SK-N-SH (cell line): ENCODE measurements at regions not wholly inside any gene's neighbourhood (a gene's known extent, or its start where the extent isn't known, plus 50 kb on each side); places are given as distances from the start of the nearest gene placed in this dataset.

Source experiments
- CTCF ChIA-PET: fragments of 300-600, 350-600 bp; formaldehyde crosslinking; extraction: SDS; loops from one replicate; lab custom pipeline; 2021; lab: Yijun Ruan, JAX
- POLR2A ChIA-PET: fragments of 350-600 bp; sonication (Branson Sonifier 250); formaldehyde crosslinking; extraction: SDS; loops from one replicate; lab custom pipeline; 2020; ENCODE audit warnings: antibody characterized with exemption, inconsistent platforms; lab: Yijun Ruan, JAX
- DNase-seq: peaks from one replicate; pipeline ENCODE4 v3.0.0; 2012
- H2AFZ ChIP-seq: fragments of 200-600 bp; sonication (generic); 2 replicates; pipeline ENCODE4 v1.8.1; 2016; ENCODE audit warnings: antibody characterized with exemption, mild to moderate bottlenecking, low read depth
- H3F3A ChIP-seq: fragments of 200-600 bp; sonication (generic); replicated peaks from 2 replicates; pipeline ENCODE3; 2016; ENCODE audit warnings: antibody characterized with exemption, mild to moderate bottlenecking; ENCODE audit not compliant: insufficient read depth
- H3K27ac ChIP-seq, 2 experiments: fragments of 200-500 bp in 1 of 2; fragments of 200-600 bp in 1 of 2; sonication (Bioruptor generic) in 1 of 2; sonication (generic), shearing (Covaris generic) in 1 of 2; 2 replicates each; pipeline versions ENCODE4 v1.5.1 to v1.6.1; 2014 to 2016; ENCODE audit warnings: low read depth in 2 of 2, inconsistent platforms in 1 of 2, low read length in 1 of 2, mild to moderate bottlenecking in 1 of 2, mixed read lengths in 1 of 2
- H3K27me3 ChIP-seq: fragments of 200-600 bp; sonication (generic), shearing (Covaris generic); 2 replicates; pipeline ENCODE4 v1.6.1; 2016; ENCODE audit warnings: mixed run types; ENCODE audit not compliant: insufficient read depth
- H3K36me3 ChIP-seq, 2 experiments: fragments of 200-500 bp in 1 of 2; fragments of 200-600 bp in 1 of 2; sonication (Bioruptor generic) in 1 of 2; sonication (generic) in 1 of 2; replicated peaks in 1 of 2; 2 replicates each; pipeline versions ENCODE3 to v1.5.1; 2014 to 2016; ENCODE audit warnings: low read length in 1 of 2, mild to moderate bottlenecking in 1 of 2; ENCODE audit not compliant: insufficient read depth in 2 of 2, control insufficient read depth in 1 of 2
- H3K4me1 ChIP-seq, 2 experiments: fragments of 200-500 bp in 1 of 2; fragments of 200-600 bp in 1 of 2; sonication (Bioruptor generic) in 1 of 2; sonication (generic), shearing (Covaris generic) in 1 of 2; 2 replicates each; pipeline versions ENCODE4 v1.5.1 to v1.6.1; 2014 to 2016; ENCODE audit warnings: low read depth in 1 of 2, low read length in 1 of 2, mixed run types in 1 of 2; ENCODE audit not compliant: insufficient read depth in 2 of 2, control insufficient read depth in 1 of 2
- H3K4me2 ChIP-seq: fragments of 200-600 bp; sonication (generic), shearing (Covaris generic); 2 replicates; pipeline ENCODE4 v1.6.1; 2017; ENCODE audit warnings: mixed run types
- H3K4me3 ChIP-seq, 2 experiments: fragments of 200-500 bp in 1 of 2; fragments of 200-600 bp in 1 of 2; sonication (Bioruptor generic) in 1 of 2; sonication (generic), shearing (Covaris generic) in 1 of 2; 2 replicates each; pipeline versions ENCODE4 v1.5.1 to v1.8.1; 2014 to 2016; ENCODE audit warnings: low read depth in 2 of 2, inconsistent platforms in 1 of 2, low read length in 1 of 2, mild to moderate bottlenecking in 1 of 2, mixed read lengths in 1 of 2, moderate library complexity in 1 of 2
- H3K79me2 ChIP-seq: fragments of 200-600 bp; sonication (generic); 2 replicates; pipeline ENCODE4 v1.8.1; 2017; ENCODE audit warnings: mild to moderate bottlenecking; ENCODE audit not compliant: insufficient read depth
- H3K9ac ChIP-seq: fragments of 200-600 bp; sonication (generic); 2 replicates; pipeline ENCODE4 v1.6.1; 2017; ENCODE audit warnings: mixed run types
- H3K9me2 ChIP-seq: fragments of 200-600 bp; sonication (generic); 2 replicates; pipeline ENCODE4 v1.6.1; 2017; ENCODE audit warnings: mixed run types
- H3K9me3 ChIP-seq: fragments of 200-600 bp; sonication (generic); 2 replicates; pipeline ENCODE4 v1.6.1; 2017; ENCODE audit warnings: mixed run types, mild to moderate bottlenecking, moderate library complexity
- H4K20me1 ChIP-seq: fragments of 200-600 bp; sonication (generic); 2 replicates; pipeline ENCODE4 v1.6.1; 2017; ENCODE audit warnings: mild to moderate bottlenecking, mixed run types; ENCODE audit not compliant: insufficient read depth
- CTCF ChIP-seq: fragments of 200-600 bp; sonication (generic); IDR thresholded peaks from 2 replicates; pipeline ENCODE4 v1.6.1; 2017; ENCODE audit warnings: antibody characterized with exemption, mild to moderate bottlenecking, moderate library complexity
- EP300 ChIP-seq, 2 experiments: IDR thresholded peaks; 2 replicates each; pipeline versions ENCODE4 v1.4.0 to v1.6.1; 2012; ENCODE audit warnings: borderline replicate concordance in 1 of 2, low read depth in 1 of 2, low read length in 1 of 2
- EZH2phosphoT487 ChIP-seq: fragments of 200-600 bp; sonication (generic); IDR thresholded peaks from 2 replicates; pipeline ENCODE4 v1.6.1; 2017; ENCODE audit warnings: low read depth, mixed run types, mild to moderate bottlenecking, antibody characterized with exemption, moderate library complexity, borderline replicate concordance
- FOSL2 ChIP-seq: IDR thresholded peaks from 2 replicates; pipeline ENCODE4 v1.4.0; 2012; ENCODE audit warnings: low read depth, mild to moderate bottlenecking, moderate library complexity, borderline replicate concordance
- FOXM1 ChIP-seq: IDR thresholded peaks from 2 replicates; pipeline ENCODE4 v1.4.0; 2012; ENCODE audit warnings: low read depth, mild to moderate bottlenecking
- IRF3 ChIP-seq: fragments of 150-350 bp; IDR thresholded peaks from 2 replicates; pipeline ENCODE4 v1.6.1; 2016; ENCODE audit warnings: mild to moderate bottlenecking, low read depth, low read length
- JUND ChIP-seq: IDR thresholded peaks from 2 replicates; pipeline ENCODE4 v1.4.0; 2012
- MEF2A ChIP-seq: IDR thresholded peaks from 2 replicates; pipeline ENCODE4 v1.4.0; 2012; ENCODE audit warnings: low read depth, borderline replicate concordance
- MXI1 ChIP-seq: IDR thresholded peaks from 2 replicates; pipeline ENCODE4 v1.6.1; 2012; ENCODE audit warnings: mild to moderate bottlenecking, low read depth, low read length, improper control_type of control experiment
- NFIC ChIP-seq: IDR thresholded peaks from 2 replicates; pipeline ENCODE4 v1.4.0; 2012; ENCODE audit warnings: borderline replicate concordance
- NRF1 ChIP-seq: IDR thresholded peaks from 2 replicates; pipeline ENCODE4 v1.6.1; 2012; ENCODE audit warnings: low read depth, mild to moderate bottlenecking, low read length
- PBX3 ChIP-seq: IDR thresholded peaks from 2 replicates; pipeline ENCODE4; 2012
- POLR2AphosphoS5 ChIP-seq: IDR thresholded peaks from 2 replicates; pipeline ENCODE4 v1.6.1; 2012; ENCODE audit warnings: low read depth, low read length
- RAD21 ChIP-seq: IDR thresholded peaks from 2 replicates; pipeline ENCODE4 v1.6.1; 2012; ENCODE audit warnings: mild to moderate bottlenecking, low read length
- RCOR1 ChIP-seq: fragments of 150-350 bp; IDR thresholded peaks from 2 replicates; pipeline ENCODE4 v1.6.1; 2017; ENCODE audit warnings: antibody characterized with exemption, low read length
- RFX5 ChIP-seq: IDR thresholded peaks from 2 replicates; pipeline ENCODE4 v1.6.1; 2012; ENCODE audit warnings: mild to moderate bottlenecking, improper control_type of control experiment, low read length
- RXRA ChIP-seq: IDR thresholded peaks from 2 replicates; pipeline ENCODE4 v1.4.0; 2012; ENCODE audit warnings: low read depth, mild to moderate bottlenecking, borderline replicate concordance
- TAF1 ChIP-seq: IDR thresholded peaks from 2 replicates; pipeline ENCODE4 v1.6.1; 2012; ENCODE audit warnings: low read depth, mild to moderate bottlenecking, low read length, moderate library complexity, borderline replicate concordance
- TEAD4 ChIP-seq: IDR thresholded peaks from 2 replicates; pipeline ENCODE4 v1.4.0; 2012; ENCODE audit warnings: mild to moderate bottlenecking, borderline replicate concordance; ENCODE audit not compliant: insufficient read depth
- USF2 ChIP-seq: fragments of 150-350 bp; IDR thresholded peaks from 2 replicates; pipeline ENCODE4 v1.6.1; 2017; ENCODE audit warnings: antibody characterized with exemption, low read length, low read depth, borderline replicate concordance
- WGBS: methylation state at CpG from one replicate; pipeline ENCODE4 v1.1.6; 2017; ENCODE audit warnings: low lambda C conversion rate; 5-methylcytosine and 5-hydroxymethylcytosine counted together

GRCh38 chr16:63933841-63934240 is 1188.0 kb downstream of the CDH11 start (continued):
- TF ChIP-seq PBX3 (no peak), FOSL2 (no peak), NFIC (no peak), NRF1 (no peak), TEAD4 (no peak), MXI1 (no peak), FOXM1 (no peak), RXRA (no peak), POLR2AphosphoS5 (no peak), TAF1 (no peak), MEF2A (no peak)

GRCh38 chr16:63928421-63928820 is 1193.4 kb downstream of the CDH11 start:
- Histone ChIP-seq H3K4me1 (no peaks in the 10 kb centered on the region), H3K9me2 (no peaks in the 10 kb centered on the region), H3K27me3 (no peaks in the 10 kb centered on the region), H3K4me3 (no peak overlapping the region), H2AFZ (no peak overlapping the region), H3F3A (no peaks in the 10 kb centered on the region), H3K79me2 (no peaks in the 10 kb centered on the region), H3K36me3 (no peaks in the 10 kb centered on the region), H4K20me1 (no peaks in the 10 kb centered on the region), H3K27ac (no peak overlapping the region), H3K4me2 (no peak overlapping the region), H3K9me3 (no peaks in the 10 kb centered on the region), H3K9ac (no peak overlapping the region)
- CTCF ChIA-PET = interaction anchor here (0.9 kb wide), 1 partner anchor 22 kb away, joined by 3 read pairs; no protein-coding TSS in a partner anchor
- no peak for DNase-seq
- POLR2A ChIA-PET = no interaction called here
- TF ChIP-seq NFIC (no peak), RFX5 (no peak), RAD21 (no peak), TAF1 (no peak), RCOR1 (no peak), EP300 (IDR thresholded peaks at IDR 0.05; ENCODE audit: borderline replicate concordance in 1 of 2, low read depth in 1 of 2, low read length in 1 of 2) (no peak), USF2 (no peak), PBX3 (no peak), MXI1 (no peak), POLR2AphosphoS5 (no peak), FOXM1 (no peak), JUND (no peak), CTCF (no peak), NRF1 (no peak), IRF3 (no peak), RXRA (no peak), FOSL2 (no peak), EZH2phosphoT487 (no peak)
- 67% methylated on average over 4 of the region's 4 CpGs for WGBS
